NOMO-1 (cell line): ENCODE measurements at regions not wholly inside any gene's neighbourhood (a gene's known extent, or its start where the extent isn't known, plus 50 kb on each side); places are given as distances from the start of the nearest gene placed in this dataset.
A peak's percentile ranks its signal among the peaks of the same experiment; 100 is the strongest.

Experiments used
- DNase-seq, 2 experiments: peaks; one replicate each; lab custom pipeline; 2025; ENCODE audit not compliant: unreplicated experiment in 2 of 2; lab: John Stamatoyannopoulos, UW

DNA sequence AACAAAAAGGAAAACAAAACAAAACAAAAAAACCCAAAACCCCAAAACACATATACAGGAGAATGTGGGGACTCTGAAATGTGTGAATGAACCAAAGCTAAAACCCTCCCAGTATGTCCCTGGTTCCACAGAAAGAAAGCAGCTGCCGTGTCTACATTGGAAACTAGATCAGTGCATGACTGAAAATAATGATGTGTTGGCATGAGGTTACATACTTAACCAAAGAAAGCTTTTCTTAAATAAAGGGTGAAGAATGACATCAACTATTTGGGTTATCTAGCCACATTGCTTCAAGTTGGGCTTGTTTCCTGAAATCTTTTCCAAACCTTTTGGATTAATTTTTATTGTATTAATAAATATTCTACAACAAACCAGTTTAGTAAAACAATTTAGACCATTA lies 91.9 kb upstream of the FN1 start:
- no peak for DNase-seq

DNA sequence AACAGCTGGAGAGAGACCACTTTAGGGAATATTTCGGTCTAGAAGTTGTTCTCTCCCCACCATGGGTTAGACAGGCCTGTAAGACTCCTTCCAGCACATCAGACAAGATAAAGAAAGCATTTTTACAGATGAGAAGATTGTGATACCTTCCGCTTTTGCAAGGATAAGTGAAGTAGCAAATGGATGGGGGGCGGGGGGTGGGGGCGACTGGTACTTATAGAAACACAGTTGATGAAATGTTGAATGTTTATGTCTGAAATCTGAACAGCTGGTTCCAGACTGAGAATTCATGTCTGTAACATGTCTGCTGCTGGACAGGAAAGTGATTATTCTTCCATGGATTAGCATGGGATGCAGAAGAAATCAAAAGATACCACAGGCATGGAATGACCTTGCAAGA lies 90.5 kb upstream of the FN1 start:
- DNase-seq = no peak

DNA sequence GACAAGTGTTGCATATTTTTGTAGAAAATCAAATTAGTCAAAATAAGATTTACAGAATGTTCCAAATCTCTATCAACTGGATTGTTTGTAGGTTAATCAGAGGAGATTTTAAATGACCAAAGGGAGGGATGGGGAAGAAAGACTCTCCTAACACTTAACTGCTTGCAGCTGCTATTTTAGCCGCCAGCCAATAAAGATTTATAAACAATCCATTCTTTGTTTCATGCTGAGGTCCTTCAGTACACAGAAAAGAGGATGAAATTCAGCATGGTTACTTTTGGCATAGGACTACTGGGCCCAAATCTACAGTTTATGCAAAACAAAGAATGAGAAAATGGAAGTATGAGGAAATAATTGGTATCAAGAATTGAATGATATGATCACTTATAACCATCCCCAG lies 86.4 kb upstream of the FN1 start:
- DNase-seq = no peak

DNA sequence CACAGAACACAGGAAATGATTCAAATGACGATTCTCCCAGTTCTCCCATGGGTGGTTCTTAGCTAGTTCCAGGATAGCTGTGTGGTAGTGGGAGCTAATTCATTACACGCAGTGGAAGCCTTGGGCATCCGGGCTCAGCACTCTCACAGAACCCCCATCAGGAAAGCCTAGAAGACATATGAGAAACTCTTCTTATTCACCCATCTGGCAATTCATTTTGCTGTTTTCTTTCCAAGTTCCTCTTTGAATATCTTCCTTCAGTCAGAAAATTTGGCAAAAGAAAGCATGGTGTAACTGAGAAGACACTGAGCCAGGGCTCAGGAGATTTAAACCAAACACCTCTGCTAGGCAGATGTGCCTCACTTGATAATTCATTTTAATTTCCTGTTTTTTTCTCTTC lies 85.2 kb upstream of the FN1 start:
- no peak for DNase-seq

DNA sequence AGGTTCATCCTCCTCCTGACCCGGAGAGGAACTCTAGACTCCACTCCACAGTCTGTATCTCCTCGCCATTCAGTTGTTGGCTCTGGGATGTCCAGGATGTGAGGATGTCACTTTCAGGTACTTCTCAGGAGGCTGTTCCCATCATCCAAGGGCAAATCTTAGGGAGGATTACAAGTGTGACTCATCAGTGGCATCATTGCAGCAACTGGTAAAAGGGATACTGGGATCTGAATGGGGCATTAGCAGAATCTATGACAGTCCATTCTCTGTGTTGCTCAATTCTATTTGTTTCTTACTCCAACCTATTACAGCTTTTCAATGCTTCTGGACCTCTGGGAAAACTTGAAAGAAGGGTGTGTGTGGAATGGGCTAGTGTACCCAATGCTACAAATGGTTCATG lies 81.5 kb upstream of the FN1 start:
- DNase-seq = no peak

DNA sequence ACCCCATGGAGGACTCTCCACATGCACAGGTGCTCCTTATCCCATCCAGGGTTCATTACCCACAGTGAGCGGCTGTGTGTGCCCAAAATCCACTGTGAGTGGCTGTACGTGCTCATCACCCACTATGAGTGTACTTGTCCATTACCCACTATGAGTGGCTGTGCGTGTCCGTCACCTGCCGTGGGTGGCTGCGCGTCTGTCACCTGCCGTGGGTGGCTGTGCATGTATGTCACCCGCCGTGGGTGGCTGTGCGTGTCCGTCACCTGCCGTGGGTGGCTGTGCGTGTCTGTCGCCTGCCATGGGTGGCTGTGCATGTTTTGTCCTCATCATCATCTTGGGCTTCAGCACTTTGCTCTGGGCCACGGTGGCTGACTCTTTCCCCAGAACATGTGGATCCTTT lies 78.6 kb upstream of the FN1 start:
- no peak for DNase-seq

DNA sequence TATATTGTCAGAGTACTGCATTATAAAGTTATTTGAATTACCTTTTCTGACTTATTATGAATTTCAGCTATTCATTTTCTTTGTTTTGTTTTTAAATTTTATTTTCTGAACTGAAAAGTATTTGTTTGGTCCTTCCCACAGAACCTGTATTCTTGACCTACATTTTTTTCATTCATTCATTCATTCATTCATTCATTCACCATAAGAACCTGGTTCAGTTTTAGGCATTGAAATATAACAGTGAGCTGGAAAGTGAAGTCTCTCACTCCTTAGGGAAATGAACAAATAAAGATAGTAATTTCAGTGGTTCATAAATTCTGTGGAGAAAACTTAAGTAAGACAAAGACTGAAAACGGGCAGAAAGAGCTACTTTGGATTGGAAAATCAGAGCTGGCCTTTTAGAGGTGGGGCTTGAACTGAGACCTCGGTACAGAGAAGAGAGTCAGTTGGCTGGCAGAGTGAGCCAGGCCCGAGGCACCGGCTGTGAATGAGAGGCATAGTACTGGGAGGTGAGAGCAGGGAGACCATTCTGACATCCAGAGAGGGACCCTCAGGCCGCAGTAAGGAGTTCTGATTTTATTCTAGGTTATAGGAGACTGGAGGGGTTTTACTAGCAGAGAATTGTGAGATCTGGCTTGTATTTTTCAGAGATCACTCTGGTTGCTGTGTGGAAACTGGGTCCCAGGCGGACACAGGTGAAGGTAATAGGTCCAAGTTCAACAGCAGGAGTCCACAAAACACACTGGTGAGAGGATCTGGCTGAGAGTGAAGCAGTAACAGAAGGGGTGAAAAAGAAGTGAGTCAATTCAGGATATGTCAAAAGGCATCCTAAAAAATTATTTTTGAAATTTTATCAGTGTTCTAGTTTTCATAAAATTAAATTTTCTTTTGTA lies 75.8 kb upstream of the FN1 start:
- DNase-seq = no peak

DNA sequence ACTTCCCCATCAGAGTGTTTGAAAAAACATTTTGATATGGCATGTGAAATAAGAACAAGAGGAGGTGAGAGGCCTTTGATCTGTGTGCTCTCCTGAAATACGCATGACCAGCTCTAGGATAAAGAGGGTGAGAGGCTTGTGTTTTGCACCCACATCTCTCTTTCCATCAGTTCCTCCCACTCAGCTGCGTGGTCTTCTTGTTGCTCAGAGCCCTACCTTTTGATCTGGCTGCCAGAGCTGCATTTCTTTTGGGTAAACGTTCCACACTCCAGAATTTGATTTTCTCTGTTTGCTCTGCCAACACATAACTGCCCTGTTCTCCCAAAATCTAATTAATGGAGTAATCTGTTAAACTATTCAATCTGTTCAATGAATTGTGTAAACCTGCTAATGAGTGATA lies 72.0 kb upstream of the FN1 start:
- DNase-seq = no peak

DNA sequence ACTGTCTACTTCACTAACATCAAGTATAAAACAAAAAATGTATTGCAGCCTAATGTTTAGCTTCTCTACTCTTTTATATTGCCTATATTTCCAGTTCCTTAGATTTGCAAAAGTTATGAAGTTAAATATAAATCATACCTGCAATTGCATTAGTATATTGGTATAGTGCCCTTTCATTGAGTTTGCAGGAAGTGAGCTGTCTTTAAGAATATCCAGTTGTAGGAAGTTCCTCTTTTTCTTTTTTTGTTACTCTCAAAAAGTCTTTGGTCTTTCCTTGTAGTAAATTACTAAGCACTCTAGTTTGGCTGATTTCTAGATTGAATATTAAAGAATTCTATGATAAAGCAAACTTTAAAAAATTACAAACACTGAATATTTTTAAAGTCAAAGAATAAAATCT lies 71.3 kb upstream of the FN1 start:
- DNase-seq = peak; percentile 68 to 91

DNA sequence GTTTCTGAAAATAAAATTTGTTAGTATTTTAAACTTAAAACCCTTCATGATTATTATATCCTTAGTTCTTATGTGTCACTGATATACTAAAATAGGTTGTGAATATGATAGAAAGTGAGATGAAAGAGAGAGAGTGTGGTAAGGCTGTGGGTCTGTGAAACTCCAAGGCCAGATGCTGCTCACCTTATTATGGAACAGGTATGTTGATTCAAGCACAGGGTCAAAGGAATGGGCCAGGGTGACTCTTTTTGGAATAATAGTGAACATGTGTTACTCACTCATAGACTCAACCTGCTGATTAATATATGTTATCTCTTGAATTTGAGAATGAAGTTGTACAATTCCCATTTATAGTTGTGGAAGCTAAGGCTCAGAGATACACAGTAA lies 70.7 kb upstream of the FN1 start:
- DNase-seq = no peak

DNA sequence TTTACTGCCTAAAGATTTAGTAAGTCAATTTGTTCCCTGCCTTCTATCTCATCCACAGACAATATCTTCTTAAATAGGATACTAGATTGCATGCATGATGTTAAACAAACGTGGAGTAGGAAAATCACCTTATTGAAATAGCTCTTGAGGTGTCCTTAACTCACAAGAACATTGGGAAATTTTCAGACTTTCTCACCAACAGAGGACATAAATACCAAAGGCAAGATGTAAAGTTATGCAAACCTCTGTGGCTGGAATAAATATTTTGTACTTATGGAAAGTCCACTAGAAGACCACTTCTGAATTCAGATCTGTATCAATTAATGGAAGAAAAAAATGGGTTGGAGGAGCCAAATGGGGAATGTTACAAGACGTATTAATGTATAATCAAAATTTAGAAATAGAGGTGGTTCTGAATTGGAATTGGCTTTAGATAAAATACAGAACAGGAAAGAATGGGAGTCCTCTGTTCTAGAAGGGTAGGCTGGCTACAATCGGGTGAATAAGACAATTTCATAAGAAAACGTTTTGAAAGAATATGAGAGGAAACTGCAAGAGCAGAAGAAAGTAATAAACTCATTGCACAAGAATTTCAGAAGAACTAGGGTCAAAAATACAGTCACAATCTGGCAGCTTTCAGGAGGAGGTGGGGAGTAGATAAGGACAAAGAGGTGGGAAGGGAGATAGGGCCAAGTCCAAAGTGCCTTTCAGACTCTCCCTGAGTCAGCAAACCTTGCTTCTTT lies 69.3 kb upstream of the FN1 start:
- DNase-seq = peak; percentile 45 to 73

DNA sequence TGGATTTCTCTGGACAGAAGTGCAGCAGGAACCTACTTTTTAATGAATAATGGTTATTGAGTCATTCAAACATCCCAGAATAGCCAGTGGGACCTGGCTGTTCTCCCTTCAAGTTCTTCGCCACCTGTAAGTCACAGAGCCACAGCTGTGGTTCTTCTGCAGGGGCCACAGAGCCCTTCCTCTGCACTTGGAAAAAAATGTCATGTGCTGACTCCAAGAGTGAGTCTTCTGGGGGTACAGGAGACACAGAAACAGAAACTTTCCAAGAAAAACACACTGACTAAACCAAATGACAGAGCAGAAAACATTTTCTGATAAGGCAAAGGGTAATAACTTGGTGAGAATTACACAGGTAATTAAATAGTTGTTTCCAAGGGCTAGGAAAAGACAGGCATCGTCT lies 68.7 kb upstream of the FN1 start:
- no peak for DNase-seq

DNA sequence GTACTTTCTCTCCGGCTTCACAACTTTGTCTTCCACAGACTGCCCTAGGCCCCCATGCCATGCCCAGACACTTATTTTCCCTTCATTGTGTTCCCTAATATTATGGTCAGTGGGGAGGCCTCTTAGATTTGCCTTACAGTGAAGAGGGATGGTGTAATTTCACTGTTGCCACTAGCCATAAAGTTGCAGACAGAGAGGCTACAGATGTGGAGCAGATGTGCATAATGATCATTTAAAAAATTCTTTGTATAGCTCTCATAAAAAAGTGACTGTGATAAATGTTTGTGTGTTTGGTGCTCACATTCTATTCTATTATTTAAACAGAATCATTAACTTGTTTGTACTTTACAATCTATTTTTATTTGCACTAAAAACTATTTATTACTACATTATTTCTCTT lies 67.5 kb upstream of the FN1 start:
- no peak for DNase-seq

DNA sequence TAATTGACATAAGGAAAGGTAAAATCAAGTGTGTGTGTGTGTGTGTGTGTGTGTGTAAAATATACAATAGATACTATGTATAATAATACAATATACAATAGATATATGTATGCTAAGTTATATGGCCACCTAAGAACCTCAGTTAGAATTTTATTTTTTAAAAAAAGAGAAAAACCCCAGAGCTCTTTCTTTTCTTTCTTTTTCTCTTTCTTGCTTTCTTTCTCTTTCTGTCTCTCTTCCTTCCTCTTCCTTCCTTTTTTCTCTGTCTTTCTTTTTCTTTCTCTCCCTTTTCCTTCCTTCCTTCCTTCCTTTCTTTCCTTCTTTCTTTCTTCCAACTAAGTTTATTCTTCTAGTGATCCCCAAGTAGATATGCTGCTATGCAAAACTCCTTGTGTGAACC lies 64.6 kb upstream of the FN1 start:
- DNase-seq = no peak

DNA sequence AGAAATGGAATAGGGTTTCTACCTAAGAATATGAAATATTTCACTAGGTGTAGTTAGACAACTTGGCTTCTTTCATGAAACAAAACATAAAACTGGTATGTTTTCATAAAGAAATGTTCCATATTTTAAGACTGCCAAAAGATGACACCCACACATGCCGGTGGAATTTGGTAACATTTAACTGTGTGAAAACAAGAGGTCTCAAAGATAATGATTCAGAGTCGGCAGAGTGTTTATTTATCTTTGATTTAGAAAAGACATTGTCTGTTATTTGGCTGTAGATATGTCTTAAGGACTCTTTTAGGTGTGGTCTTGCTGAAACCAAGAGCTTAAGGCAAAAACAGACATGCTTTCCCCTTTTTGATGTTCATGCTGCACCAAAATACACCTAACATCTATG lies 63.5 kb upstream of the FN1 start:
- no peak for DNase-seq

DNA sequence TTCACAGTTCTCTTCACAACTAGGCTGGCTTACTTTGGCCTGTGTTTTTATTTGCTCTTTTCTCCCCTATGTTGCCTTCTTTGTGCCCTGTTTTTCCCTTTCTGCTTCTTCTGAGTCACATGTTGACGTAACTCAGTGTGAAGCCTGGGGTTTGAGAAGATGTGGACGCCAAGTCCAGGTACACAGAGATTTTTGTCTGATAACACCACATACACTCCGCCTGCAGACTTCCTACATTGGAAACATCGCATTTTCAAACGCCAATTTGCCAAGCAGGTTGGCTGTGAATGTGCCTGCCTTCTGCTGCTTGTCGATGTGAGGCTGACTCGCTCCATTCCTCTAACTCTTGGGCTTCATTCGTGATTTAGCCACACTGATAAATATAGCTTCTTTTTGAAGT lies 62.6 kb upstream of the FN1 start:
- DNase-seq = no peak

DNA sequence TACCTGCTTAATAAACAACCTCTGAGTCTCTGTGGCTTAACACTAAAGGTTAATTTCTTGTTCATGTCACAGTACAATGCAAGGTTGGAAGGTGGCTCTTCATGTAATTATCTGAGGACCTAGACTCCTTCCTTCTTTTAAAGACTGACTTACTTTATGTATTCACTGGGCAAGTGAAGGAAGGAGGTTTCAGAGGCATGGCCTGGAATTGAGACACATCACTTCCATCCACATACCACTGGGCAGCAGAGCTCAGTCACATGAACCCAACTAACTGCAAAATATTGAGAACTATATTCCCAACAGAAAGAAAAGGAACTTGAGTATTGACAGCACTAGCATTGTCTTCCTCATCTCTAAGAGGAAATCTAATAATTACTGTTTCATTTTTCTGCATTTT lies 57.5 kb upstream of the FN1 start:
- DNase-seq = peak in 1 of 2 experiments; percentile 9

DNA sequence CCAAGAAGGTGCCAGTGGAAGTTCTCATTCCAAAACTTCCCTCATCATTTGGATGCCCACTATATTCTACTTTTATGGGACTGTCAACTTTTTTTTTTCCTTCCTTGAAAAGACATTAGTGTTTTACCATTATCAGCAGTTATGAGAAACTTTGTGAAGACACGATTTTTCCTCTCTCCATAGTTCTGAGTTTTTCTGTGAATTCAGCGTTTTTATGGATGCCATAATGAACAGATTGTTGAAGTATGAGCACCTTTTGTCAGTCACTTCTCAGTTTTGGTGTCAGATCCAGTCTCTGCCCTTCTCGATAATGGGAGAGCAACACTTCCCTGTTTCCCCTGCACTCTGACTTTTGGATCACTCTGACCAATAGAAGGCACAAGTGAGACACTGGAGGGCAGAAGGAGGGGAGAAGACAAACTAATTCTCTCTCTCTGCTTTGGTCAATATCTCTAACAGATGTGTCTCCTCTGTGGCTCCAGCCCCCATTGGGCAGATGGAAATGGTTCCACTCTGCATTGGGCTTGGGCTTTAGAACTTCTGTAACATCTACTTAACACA lies 53.5 kb upstream of the FN1 start:
- DNase-seq = no peak

DNA sequence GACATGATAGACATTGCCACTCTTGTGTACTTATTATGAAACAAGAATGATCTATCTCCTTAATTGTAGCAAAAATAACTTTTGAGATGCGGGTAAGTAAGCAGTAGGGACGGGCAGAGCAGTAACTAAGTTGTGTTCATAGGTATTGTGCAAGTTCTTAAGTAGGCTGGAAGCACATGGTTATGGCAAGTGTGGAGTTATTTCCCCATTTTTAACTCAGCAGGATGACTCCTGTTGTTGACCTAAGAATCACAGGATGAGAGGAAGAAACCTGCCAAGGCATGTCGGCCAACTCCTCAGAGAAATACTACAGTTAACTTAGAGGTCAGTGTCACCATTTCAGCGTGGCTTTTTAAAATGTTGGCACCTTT lies 51.1 kb upstream of the FN1 start:
- peak; percentile 36 to 87 for DNase-seq

DNA sequence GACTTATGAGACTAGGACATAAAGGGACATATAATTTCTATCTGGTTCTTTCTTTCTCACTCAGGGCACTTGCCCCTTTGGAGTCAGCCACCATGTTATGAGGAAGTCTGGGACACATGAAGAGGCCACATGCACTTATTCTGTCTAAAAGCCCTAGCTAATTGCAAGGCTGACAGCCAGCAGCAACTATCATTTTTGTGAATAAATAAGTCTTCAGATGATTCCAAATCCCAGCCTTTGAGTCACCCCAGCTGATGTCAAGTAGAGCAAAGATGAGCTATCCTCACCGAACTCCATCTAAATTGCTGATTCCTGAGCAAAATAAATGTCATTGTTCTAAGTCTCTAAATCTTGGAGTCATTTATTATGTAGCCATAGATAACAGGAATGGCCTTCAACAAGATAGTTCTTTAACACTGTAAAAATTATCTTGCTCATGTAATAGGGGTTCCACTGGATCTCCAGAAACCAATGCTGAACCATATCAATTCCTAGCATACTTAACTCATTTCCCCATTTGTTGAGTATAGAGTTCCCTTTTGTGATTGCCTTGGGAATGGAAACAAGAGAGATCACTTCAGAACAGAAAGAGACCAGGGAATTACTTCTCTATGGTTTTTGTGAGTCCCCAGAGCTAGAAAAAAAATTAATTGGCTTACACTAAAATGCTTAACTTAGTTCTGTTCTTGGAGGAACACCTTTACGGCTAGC lies 50.6 kb upstream of the FN1 start:
- DNase-seq = peak in 1 of 2 experiments; percentile 44
